GM12878 (cell line): ENCODE measurements at regions not wholly inside any gene's neighbourhood (a gene's known extent, or its start where the extent isn't known, plus 50 kb on each side); places are given as distances from the start of the nearest gene placed in this dataset.

ENCODE experiments used
- CBX5 ChIP-seq: sonication (generic); IDR thresholded peaks from 2 replicates; pipeline ENCODE4 v1.6.1; 2016; ENCODE audit warnings: low read depth, moderate library complexity, mild to moderate bottlenecking, inconsistent platforms
- FOS ChIP-seq: IDR thresholded peaks from 3 replicates; pipeline ENCODE4 v1.6.1; 2011; ENCODE audit warnings: borderline replicate concordance; ENCODE audit not compliant: insufficient read length; ENCODE audit errors: extremely low read depth
- PAX8 ChIP-seq: fragments of 450-650 bp; IDR thresholded peaks from 2 replicates; pipeline ENCODE4 v1.6.1; 2017; ENCODE audit warnings: mild to moderate bottlenecking, moderate library complexity
- RCOR1 ChIP-seq: conservative IDR thresholded peaks from 2 replicates; pipeline ENCODE4 v1.6.1; 2012; ENCODE audit warnings: low read depth, low read length, improper control_type of control experiment
- TAF1 ChIP-seq: IDR thresholded peaks from 2 replicates; pipeline ENCODE4 v1.6.1; 2011; ENCODE audit warnings: mild to moderate bottlenecking, low read depth, low read length, borderline replicate concordance

GRCh38 chr6:130692659-130693058 lies 134.5 kb upstream of the SMLR1 start:
- no peak for TF ChIP-seq PAX8
- TF ChIP-seq FOS = no peak
- TF ChIP-seq TAF1 = no peak
- no peak for TF ChIP-seq RCOR1
- TF ChIP-seq CBX5 = no peak
